Right lobe of liver (tissue), 4 donors: ENCODE measurements at regions not wholly inside any gene's neighbourhood (a gene's known extent, or its start where the extent isn't known, plus 50 kb on each side); places are given as distances from the start of the nearest gene placed in this dataset.

Source experiments
- CTCF ChIP-seq, 4 donors: fragments of 200-600 bp in 3 of 4; fragments of 450-650 bp in 1 of 4; IDR thresholded peaks; one replicate each; pipeline versions ENCODE4 v1.5.1 to v1.8.0; 2016 to 2022; ENCODE audit warnings: antibody characterized with exemption in 4 of 4, mild to moderate bottlenecking in 2 of 4
- POLR2A ChIP-seq: fragments of 450-650 bp; IDR thresholded peaks from one replicate; pipeline ENCODE4 v1.6.1; 2017; ENCODE audit warnings: antibody characterized with exemption, mild to moderate bottlenecking
- donor health status: DM: no; HTN: no; CAD: no.
- donor health status: DM: no; HTN: no; CAD: no.
- donor health status: DM: no; HTN: yes; CAD: no.

GRCh38 chr4:148542922-148543623, 100.9 kb upstream of the NR3C2 start:
- TF ChIP-seq CTCF (IDR thresholded peaks at IDR 0.05), result no peak
- TF ChIP-seq POLR2A, result no peak
